ENCODE measurements at regions not wholly inside any gene's neighbourhood (a gene's known extent, or its start where the extent isn't known, plus 50 kb on each side); places are given as distances from the start of the nearest gene placed in this dataset.

DNA sequence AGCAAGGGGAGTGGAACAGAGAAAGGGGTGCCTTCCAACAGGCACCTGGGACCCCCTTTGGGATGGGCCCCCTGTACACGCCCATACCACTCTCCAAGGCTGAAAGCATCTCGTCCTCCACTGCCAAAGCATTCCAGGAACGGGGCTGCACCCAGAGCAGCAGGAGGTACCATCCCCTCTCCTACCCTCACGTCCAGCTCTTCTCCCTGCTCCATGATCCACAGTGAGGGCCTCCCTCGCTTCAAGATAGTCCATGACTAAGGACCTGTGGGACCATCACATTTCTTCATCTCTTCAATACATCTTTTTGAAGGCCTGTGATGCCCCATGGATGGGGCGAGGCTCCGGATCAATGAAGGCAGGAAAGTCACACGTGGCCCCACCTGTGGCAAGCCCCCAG lies 209.9 kb downstream of the ANKRD60 start:
- Histone ChIP-seq H3K9me3 (no peaks in the 10 kb centered on the region), H3K4me3 (no peak overlapping the region), H3K27me3 (no peaks in the 10 kb centered on the region), H3K27ac (no peak overlapping the region), H3K4me1 (peaks cover 6% of the 10 kb centered on the region), H3K9ac (ENCODE audit: low read depth in 2 of 2, low read length in 2 of 2) (no peak overlapping the region), H3K36me3 (no peaks in the 10 kb centered on the region)
- intact Hi-C loops (cut with DNase I), result no loop called here
- DNase-seq, result no peak
- TF ChIP-seq, protein P1, sequence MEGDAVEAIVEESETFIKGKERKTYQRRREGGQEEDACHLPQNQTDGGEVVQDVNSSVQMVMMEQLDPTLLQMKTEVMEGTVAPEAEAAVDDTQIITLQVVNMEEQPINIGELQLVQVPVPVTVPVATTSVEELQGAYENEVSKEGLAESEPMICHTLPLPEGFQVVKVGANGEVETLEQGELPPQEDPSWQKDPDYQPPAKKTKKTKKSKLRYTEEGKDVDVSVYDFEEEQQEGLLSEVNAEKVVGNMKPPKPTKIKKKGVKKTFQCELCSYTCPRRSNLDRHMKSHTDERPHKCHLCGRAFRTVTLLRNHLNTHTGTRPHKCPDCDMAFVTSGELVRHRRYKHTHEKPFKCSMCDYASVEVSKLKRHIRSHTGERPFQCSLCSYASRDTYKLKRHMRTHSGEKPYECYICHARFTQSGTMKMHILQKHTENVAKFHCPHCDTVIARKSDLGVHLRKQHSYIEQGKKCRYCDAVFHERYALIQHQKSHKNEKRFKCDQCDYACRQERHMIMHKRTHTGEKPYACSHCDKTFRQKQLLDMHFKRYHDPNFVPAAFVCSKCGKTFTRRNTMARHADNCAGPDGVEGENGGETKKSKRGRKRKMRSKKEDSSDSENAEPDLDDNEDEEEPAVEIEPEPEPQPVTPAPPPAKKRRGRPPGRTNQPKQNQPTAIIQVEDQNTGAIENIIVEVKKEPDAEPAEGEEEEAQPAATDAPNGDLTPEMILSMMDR (IDR thresholded peaks at IDR 0.05), result no peak

DNA sequence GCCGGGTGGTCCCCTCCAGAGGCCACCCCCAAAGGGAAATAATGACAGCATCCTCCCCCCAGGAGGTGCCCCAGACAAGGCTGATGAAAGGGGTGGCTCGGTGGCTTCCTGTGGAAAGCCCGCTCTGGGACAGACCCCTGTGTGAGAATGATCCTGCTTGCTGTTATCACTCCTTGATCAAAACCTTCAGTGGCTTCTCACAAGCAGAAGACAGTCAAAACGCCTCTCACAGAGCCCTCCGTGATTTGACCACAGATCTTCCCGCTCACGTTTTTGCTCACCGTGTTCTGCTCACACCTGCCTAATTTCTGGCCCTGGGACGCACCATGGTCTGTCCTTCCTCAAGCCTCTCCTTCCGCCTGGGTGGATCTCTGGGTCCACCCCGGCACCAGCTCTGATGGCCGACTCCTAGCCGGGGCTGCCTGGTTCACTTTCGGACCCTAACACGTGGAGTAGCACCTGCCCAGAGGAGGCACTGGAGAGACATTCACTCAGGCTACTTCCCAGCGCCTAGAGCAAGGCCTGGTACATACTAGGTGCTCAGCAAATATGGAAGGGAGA lies 210.4 kb downstream of the ANKRD60 start:
- TF ChIP-seq, protein P1 (IDR thresholded peaks at IDR 0.05), result no peak
- H3K27me3 ChIP-seq, result no peaks in the 10 kb centered on the region
- DNase-seq, result no peak

DNA sequence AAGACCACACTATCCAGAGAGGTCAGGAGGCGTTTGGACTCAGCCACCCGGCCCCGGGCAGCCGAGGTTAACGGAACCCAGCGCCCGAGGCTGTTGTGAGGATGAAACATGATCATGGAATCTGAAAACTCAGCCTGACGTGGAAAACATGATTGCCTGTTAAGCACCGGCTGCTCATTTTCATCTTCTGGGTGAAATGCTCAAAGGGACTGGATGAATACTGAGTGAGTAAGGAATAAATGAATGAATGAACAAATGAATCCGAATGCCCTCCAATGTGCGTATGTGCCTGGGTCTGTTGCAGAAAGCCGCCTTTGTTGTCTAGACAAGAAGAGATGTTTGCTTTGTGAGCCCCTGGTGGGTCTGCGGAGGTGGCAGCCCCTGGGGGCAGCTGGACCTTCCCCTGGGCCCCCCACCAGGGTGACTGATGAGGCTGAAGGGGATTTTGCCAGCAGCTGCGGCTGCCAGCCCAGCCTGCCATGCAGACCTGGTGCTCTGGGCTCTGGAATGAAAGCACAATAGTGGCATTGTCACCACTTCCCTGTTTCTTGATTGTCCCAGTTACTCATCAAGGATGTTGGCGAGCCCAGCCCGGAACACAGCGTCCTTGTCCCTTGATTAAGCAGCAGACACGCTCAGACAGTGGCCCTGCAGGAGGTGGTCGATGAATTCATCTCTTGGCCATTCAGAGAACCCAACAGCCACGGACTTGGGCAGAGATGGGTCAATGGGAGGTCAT lies 211.1 kb downstream of the ANKRD60 start:
- DNase-seq, result peak; percentile 68
- H3K4me1 ChIP-seq, result peaks cover 6% of the 10 kb centered on the region
- peak overlapping the region in 1 of 2 donors; percentile 55 for H3K9ac ChIP-seq (ENCODE audit: low read depth in 2 of 2, low read length in 2 of 2)
- no peak overlapping the region for H3K4me3 ChIP-seq
- H3K36me3 ChIP-seq, result no peaks in the 10 kb centered on the region
- no peaks in the 10 kb centered on the region for H3K9me3 ChIP-seq
- intact Hi-C loops (cut with DNase I), result no loop called here
- H3K27ac ChIP-seq, result peak overlapping the region; percentile 36
- TF ChIP-seq, protein P1 (IDR thresholded peaks at IDR 0.05), result no peak
- no peaks in the 10 kb centered on the region for H3K27me3 ChIP-seq

More for the DNA sequence above, 210.4 kb downstream of the ANKRD60 start:
- no peak overlapping the region for H3K4me3 ChIP-seq
- intact Hi-C loops (cut with DNase I), result no loop called here
- H3K9me3 ChIP-seq, result no peaks in the 10 kb centered on the region
- H3K9ac ChIP-seq (ENCODE audit: low read depth in 2 of 2, low read length in 2 of 2), result peak overlapping the region in 1 of 2 donors; percentile 55
- peaks cover 6% of the 10 kb centered on the region for H3K4me1 ChIP-seq
- H3K36me3 ChIP-seq, result no peaks in the 10 kb centered on the region
- H3K27ac ChIP-seq, result peak overlapping the region; percentile 36

DNA sequence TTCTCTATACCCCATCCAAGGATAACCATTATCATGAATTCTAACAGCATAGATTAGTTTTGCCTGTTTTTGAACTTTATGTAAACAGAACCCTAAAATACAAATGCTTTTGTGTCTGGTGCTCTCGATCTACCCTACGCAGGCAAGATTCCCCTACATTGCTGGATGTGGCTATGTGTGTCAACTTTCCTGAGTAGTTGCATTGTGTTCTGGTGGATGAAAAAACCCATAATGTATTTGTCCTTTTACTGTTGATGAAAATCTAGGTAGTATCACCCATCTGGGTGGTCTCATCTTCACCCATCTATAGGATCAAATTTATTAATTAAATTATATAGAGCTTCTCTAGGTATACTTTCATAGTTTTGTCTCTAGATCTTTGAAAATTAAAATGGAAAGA lies 211.7 kb downstream of the ANKRD60 start:
- Histone ChIP-seq H3K4me1 (peaks cover 6% of the 10 kb centered on the region), H3K9me3 (no peaks in the 10 kb centered on the region), H3K27me3 (no peaks in the 10 kb centered on the region), H3K36me3 (no peaks in the 10 kb centered on the region), H3K27ac (peak overlapping the region; percentile 36), H3K9ac (ENCODE audit: low read depth in 2 of 2, low read length in 2 of 2) (no peak overlapping the region), H3K4me3 (no peak overlapping the region)
- no peak for DNase-seq
- TF ChIP-seq, protein P1 (IDR thresholded peaks at IDR 0.05), result no peak
- intact Hi-C loops (cut with DNase I), result no loop called here

DNA sequence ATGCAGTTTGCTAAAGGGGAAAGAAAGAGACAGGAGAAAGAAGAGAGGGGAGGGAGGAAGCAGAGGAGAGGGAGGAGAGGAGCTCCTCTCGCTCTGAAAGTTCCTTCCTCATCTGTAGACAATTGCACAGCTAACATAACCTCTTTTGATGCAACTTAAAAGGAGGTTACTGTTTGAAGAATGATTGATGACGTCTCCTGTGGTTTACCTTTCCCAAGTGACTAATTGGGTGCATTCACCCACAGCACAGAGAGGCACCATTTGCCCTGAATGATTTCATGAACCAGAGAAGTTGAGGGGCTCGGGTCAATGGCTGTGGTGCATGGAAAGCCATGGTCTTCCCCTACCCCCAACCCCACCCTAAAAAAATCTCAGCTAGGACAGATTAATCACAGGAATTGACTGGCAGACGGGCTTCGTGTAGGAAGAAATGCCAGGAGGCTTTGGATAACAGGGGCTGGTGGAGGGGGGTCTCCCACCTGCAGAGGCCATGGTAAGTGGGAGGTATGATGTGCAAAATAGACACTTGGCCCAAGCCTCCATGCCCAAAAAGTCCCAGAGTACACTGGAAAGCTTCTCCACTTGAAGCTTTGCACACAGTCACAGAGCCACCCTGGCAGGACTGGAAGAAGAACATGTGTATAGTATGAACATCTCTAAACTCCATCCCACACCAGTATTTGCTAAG lies 213.7 kb downstream of the ANKRD60 start:
- TF ChIP-seq, protein P1 (IDR thresholded peaks at IDR 0.05), result no peak
- H3K27ac ChIP-seq, result no peak overlapping the region
- no peaks in the 10 kb centered on the region for H3K36me3 ChIP-seq
- H3K9me3 ChIP-seq, result no peaks in the 10 kb centered on the region
- H3K4me3 ChIP-seq, result no peak overlapping the region
- intact Hi-C loops (cut with DNase I), result no loop called here
- peaks cover 6% of the 10 kb centered on the region for H3K4me1 ChIP-seq
- H3K27me3 ChIP-seq, result no peaks in the 10 kb centered on the region
- H3K9ac ChIP-seq (ENCODE audit: low read depth in 2 of 2, low read length in 2 of 2), result no peak overlapping the region
- DNase-seq, result no peak
